ENCODE measurements at regions not wholly inside any gene's neighbourhood (a gene's known extent, or its start where the extent isn't known, plus 50 kb on each side); places are given as distances from the start of the nearest gene placed in this dataset.

- TF ChIP-seq CTCF (IDR thresholded peaks at IDR 0.05; ENCODE audit: low read depth, low read length) (no peak), POLR2A (IDR thresholded peaks at IDR 0.05; ENCODE audit: extremely low read depth, insufficient read length) (no peak), MAX (IDR thresholded peaks at IDR 0.05; ENCODE audit: low read depth, low read length) (no peak), MYC (IDR thresholded peaks at IDR 0.05; ENCODE audit: low read depth, low read length) (no peak)
Observed at GRCh38 chr18:46290440-46291020, 186.3 kb downstream of the HAUS1 start.
